HEK293T (cell line): ENCODE measurements at regions not wholly inside any gene's neighbourhood (a gene's known extent, or its start where the extent isn't known, plus 50 kb on each side); places are given as distances from the start of the nearest gene placed in this dataset.
"Not testable (repeated sequence)": the region's sequence is repeated elsewhere in the genome, so short reads cannot be mapped to it uniquely, and the experiment has no call there.

Experiments used
- CTCF ChIA-PET: fragments of 350-600 bp; formaldehyde crosslinking; extraction: SDS; loops from one replicate; lab custom pipeline; 2021; ENCODE audit warnings: antibody characterized with exemption, inconsistent platforms; lab: Yijun Ruan, JAX
- POLR2A ChIA-PET: fragments of 350-600 bp; formaldehyde crosslinking; extraction: SDS; loops from one replicate; lab custom pipeline; 2020; ENCODE audit warnings: antibody characterized with exemption, inconsistent platforms; lab: Yijun Ruan, JAX
- DNase-seq: peaks from one replicate; pipeline ENCODE4 v3.0.0; 2012; ENCODE audit warnings: mixed read lengths; ENCODE audit errors: extremely low spot score
- ARNT ChIP-seq: fragments of 450-650 bp; IDR thresholded peaks from 2 replicates; pipeline ENCODE4 v1.6.1; 2017; ENCODE audit warnings: mild to moderate bottlenecking
- BHLHE40 ChIP-seq: fragments of 450-650 bp; IDR thresholded peaks from 2 replicates; pipeline ENCODE4 v1.6.1; 2016; ENCODE audit warnings: mild to moderate bottlenecking, moderate library complexity, borderline replicate concordance
- CTBP1 ChIP-seq: fragments of 450-650 bp; IDR thresholded peaks from 2 replicates; pipeline ENCODE4 v1.6.1; 2016; ENCODE audit warnings: borderline replicate concordance
- ELF4 ChIP-seq: fragments of 450-650 bp; IDR thresholded peaks from 2 replicates; pipeline ENCODE4 v1.6.1; 2017; ENCODE audit warnings: antibody characterized with exemption
- FOXA1 ChIP-seq: fragments of 450-650 bp; IDR thresholded peaks from 2 replicates; pipeline ENCODE4 v1.6.1; 2016; ENCODE audit warnings: mild to moderate bottlenecking
- FOXK2 ChIP-seq: fragments of 450-650 bp; IDR thresholded peaks from 2 replicates; pipeline ENCODE4 v1.6.1; 2016; ENCODE audit warnings: mild to moderate bottlenecking
- FOXM1 ChIP-seq: fragments of 450-650 bp; IDR thresholded peaks from 2 replicates; pipeline ENCODE4 v1.6.1; 2017; ENCODE audit warnings: mild to moderate bottlenecking, borderline replicate concordance
- HDGF ChIP-seq: fragments of 450-650 bp; IDR thresholded peaks from 2 replicates; pipeline ENCODE4 v1.6.1; 2017; ENCODE audit warnings: antibody characterized with exemption, borderline replicate concordance
- L3MBTL2 ChIP-seq: fragments of 450-650 bp; conservative IDR thresholded peaks from 2 replicates; pipeline ENCODE4 v1.6.1; 2016; ENCODE audit warnings: mild to moderate bottlenecking
- LEF1 ChIP-seq: fragments of 450-650 bp; IDR thresholded peaks from 2 replicates; pipeline ENCODE4 v1.6.1; 2017; ENCODE audit warnings: mild to moderate bottlenecking, borderline replicate concordance
- NFRKB ChIP-seq: fragments of 450-650 bp; IDR thresholded peaks from 2 replicates; pipeline ENCODE4 v1.6.1; 2016; ENCODE audit warnings: mild to moderate bottlenecking, moderate library complexity
- PKNOX1 ChIP-seq: fragments of 450-650 bp; IDR thresholded peaks from 2 replicates; pipeline ENCODE4 v1.6.1; 2016
- SP1 ChIP-seq: fragments of 450-650 bp; IDR thresholded peaks from 2 replicates; pipeline ENCODE4 v1.6.1; 2017
- SUZ12 ChIP-seq: fragments of 450-650 bp; IDR thresholded peaks from 2 replicates; pipeline ENCODE4 v1.6.1; 2016; ENCODE audit warnings: mild to moderate bottlenecking
- TARDBP ChIP-seq: fragments of 450-650 bp; IDR thresholded peaks from 2 replicates; pipeline ENCODE4 v1.6.1; 2016
- ZNF384 ChIP-seq: fragments of 450-650 bp; IDR thresholded peaks from 2 replicates; pipeline ENCODE4 v1.6.1; 2016

- CTCF ChIA-PET: interaction anchor here (0.5 kb wide), 1 partner anchor 19 kb away, joined by 4 read pairs; no protein-coding TSS in a partner anchor
- POLR2A ChIA-PET: no interaction called here
Observed at GRCh38 chr9:73441223-73441622, 289.6 kb downstream of the ANXA1 start.

GRCh38 chr9:73441890-73442818, 290.5 kb downstream of the ANXA1 start:
- ChIA-PET POLR2A (no interaction called here), CTCF (no interaction called here)
- TF ChIP-seq SP1 (no peak), ZNF384 (no peak), HDGF (no peak), FOXM1 (no peak)
- no peak for DNase-seq

More at GRCh38 chr9:73441223-73441622, 289.6 kb downstream of the ANXA1 start:
- DNase-seq: no peak
- no peak for TF ChIP-seq FOXK2
- TF ChIP-seq TARDBP: no peak
- no peak for TF ChIP-seq NFRKB
- no peak for TF ChIP-seq SP1
- no peak for TF ChIP-seq BHLHE40
- no peak for TF ChIP-seq SUZ12
- no peak for TF ChIP-seq ELF4
- no peak for TF ChIP-seq FOXA1

GRCh38 chr9:73444821-73445220, 293.2 kb downstream of the ANXA1 start:
- CTCF ChIA-PET: no interaction called here
- no peak for TF ChIP-seq TARDBP
- no peak for TF ChIP-seq CTBP1
- no peak for TF ChIP-seq ELF4
- no peak for TF ChIP-seq FOXK2
- no peak for TF ChIP-seq ARNT
- TF ChIP-seq SUZ12: no peak
- no peak for TF ChIP-seq LEF1
- TF ChIP-seq FOXM1: no peak
- no peak for TF ChIP-seq BHLHE40
- TF ChIP-seq HDGF: no peak
- no peak for TF ChIP-seq L3MBTL2
- TF ChIP-seq NFRKB: no peak
- DNase-seq: no peak
- POLR2A ChIA-PET: no interaction called here

- CTCF ChIA-PET, POLR2A ChIA-PET, DNase-seq: not testable (repeated sequence)
Observed at GRCh38 chr9:73445384-73445783, 293.7 kb downstream of the ANXA1 start.

- CTCF ChIA-PET: no interaction called here
Observed at GRCh38 chr9:73446306-73446705, 294.6 kb downstream of the ANXA1 start.

GRCh38 chr9:73451003-73451402, 299.3 kb downstream of the ANXA1 start:
- POLR2A ChIA-PET: no interaction called here
- no peak for DNase-seq
- CTCF ChIA-PET: no interaction called here
- no peak for TF ChIP-seq ARNT
- TF ChIP-seq PKNOX1: no peak
- TF ChIP-seq BHLHE40: no peak
- no peak for TF ChIP-seq ZNF384
- TF ChIP-seq FOXM1: no peak
- TF ChIP-seq L3MBTL2: no peak
- TF ChIP-seq SP1: no peak
- TF ChIP-seq ELF4: no peak
- no peak for TF ChIP-seq FOXK2
- TF ChIP-seq HDGF: no peak
- no peak for TF ChIP-seq NFRKB
- no peak for TF ChIP-seq SUZ12
- no peak for TF ChIP-seq FOXA1
- no peak for TF ChIP-seq CTBP1
- no peak for TF ChIP-seq TARDBP
- no peak for TF ChIP-seq LEF1

More at GRCh38 chr9:73446306-73446705, 294.6 kb downstream of the ANXA1 start:
- POLR2A ChIA-PET: no interaction called here
- TF ChIP-seq HDGF: no peak
- TF ChIP-seq LEF1: no peak
- TF ChIP-seq FOXM1: no peak
- no peak for TF ChIP-seq FOXK2
- TF ChIP-seq ZNF384: no peak
- TF ChIP-seq BHLHE40: no peak
- no peak for TF ChIP-seq SP1
- no peak for TF ChIP-seq ELF4
- no peak for TF ChIP-seq PKNOX1
- no peak for TF ChIP-seq CTBP1
- TF ChIP-seq TARDBP: no peak
- TF ChIP-seq ARNT: no peak
- no peak for TF ChIP-seq NFRKB
- no peak for TF ChIP-seq FOXA1
- TF ChIP-seq L3MBTL2: no peak
- no peak for TF ChIP-seq SUZ12
- no peak for DNase-seq

GRCh38 chr9:73459817-73460216, 308.2 kb downstream of the ANXA1 start:
- DNase-seq: no peak
- ChIA-PET CTCF (no interaction called here), POLR2A (no interaction called here)

More at GRCh38 chr9:73459817-73460216, 308.2 kb downstream of the ANXA1 start:
- TF ChIP-seq BHLHE40 (no peak), TARDBP (no peak), FOXM1 (no peak), HDGF (no peak), ARNT (no peak), NFRKB (no peak), PKNOX1 (no peak)
